Right atrium auricular region (tissue), 2 donors: ENCODE measurements at regions not wholly inside any gene's neighbourhood (a gene's known extent, or its start where the extent isn't known, plus 50 kb on each side); places are given as distances from the start of the nearest gene placed in this dataset.
"Not testable (repeated sequence)": the region's sequence is repeated elsewhere in the genome, so short reads cannot be mapped to it uniquely, and the experiment has no call there.

Experiments
- DNase-seq: peaks from one replicate; pipeline ENCODE4 v3.0.0-alpha.2; 2019; ENCODE audit warnings: low spot score
- H3K27ac ChIP-seq, 2 donors: fragments of 200-600 bp; sonication (generic); 1 replicate in 1 of 2; 2 replicates in 1 of 2; pipeline ENCODE4 v1.5.1; 2016 to 2019
- H3K27me3 ChIP-seq, 2 donors: fragments of 200-600 bp; sonication (generic); one replicate each; pipeline versions ENCODE4 v1.5.1 to v1.6.0; 2017 to 2019
- H3K36me3 ChIP-seq: fragments of 200-600 bp; sonication (generic); one replicate; pipeline ENCODE4 v1.5.1; 2016
- H3K4me1 ChIP-seq, 2 donors: fragments of 200-600 bp; sonication (generic); one replicate each; pipeline versions ENCODE4 v1.5.1 to v1.6.0; 2017 to 2019
- H3K4me3 ChIP-seq, 2 donors: fragments of 200-600 bp; sonication (generic); 1 replicate in 1 of 2; 2 replicates in 1 of 2; pipeline ENCODE4 v1.5.1; 2017 to 2019; ENCODE audit warnings: mild to moderate bottlenecking in 1 of 2, moderate library complexity in 1 of 2
- H3K9me3 ChIP-seq, 2 donors: fragments of 200-600 bp; sonication (generic); one replicate each; pipeline ENCODE4 v1.5.1; 2019
- CTCF ChIP-seq, 2 donors: fragments of 200-600 bp; sonication (generic); IDR thresholded peaks; one replicate each; pipeline ENCODE4 v1.5.1; 2019; ENCODE audit warnings: antibody characterized with exemption in 2 of 2

- Histone ChIP-seq H3K4me1 (no peaks in the 10 kb centered on the region), H3K9me3 (no peaks in the 10 kb centered on the region), H3K27ac (no peak overlapping the region), H3K27me3 (no peaks in the 10 kb centered on the region), H3K4me3 (no peak overlapping the region), H3K36me3 (no peaks in the 10 kb centered on the region)
- no peak for DNase-seq
- no peak for TF ChIP-seq CTCF (IDR thresholded peaks at IDR 0.05)
These were observed 248.7 kb upstream of the NPVF start for GRCh38 chr7:25476863-25477499.

DNA sequence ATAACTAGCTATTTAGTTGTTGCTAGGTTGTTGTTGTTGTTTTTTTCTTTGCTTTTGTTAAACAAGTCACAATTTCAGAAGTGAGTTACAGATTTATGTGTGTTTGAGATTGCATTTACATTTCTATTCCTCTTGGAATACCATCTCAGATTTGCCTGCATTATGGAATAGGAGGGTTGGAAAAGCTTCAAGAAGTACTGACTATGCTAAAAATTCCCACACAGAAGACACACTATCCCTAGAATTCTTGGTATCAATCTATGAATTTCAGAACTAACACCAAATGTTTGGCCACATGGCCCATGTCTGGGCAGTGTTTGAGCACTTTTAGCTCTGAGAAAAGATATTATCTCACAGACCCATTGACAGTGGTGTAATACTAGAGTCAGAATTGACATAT lies 249.9 kb upstream of the NPVF start:
- not testable (repeated sequence) for H3K4me3 ChIP-seq, H3K27me3 ChIP-seq, DNase-seq, H3K27ac ChIP-seq, H3K4me1 ChIP-seq, H3K9me3 ChIP-seq, H3K36me3 ChIP-seq

DNA sequence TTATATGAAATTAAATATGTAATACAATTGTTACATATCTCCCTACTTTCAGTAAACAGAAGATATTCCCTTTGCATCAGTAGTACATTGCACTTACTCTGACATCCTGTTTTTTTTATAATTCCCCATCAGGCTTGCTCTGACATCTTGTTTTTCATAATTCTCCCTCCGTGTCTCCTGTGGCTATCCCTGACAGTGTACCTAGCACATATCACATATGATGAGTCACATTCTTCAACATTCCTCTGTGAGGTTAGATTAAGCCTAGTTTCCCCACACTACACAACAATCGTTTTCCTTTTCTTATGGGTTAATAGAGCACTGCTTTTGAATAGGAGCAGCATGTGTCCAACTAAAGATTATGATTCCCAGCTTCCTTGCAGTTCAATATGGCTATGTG lies 250.6 kb upstream of the NPVF start:
- no peaks in the 10 kb centered on the region for H3K4me1 ChIP-seq
- no peak for DNase-seq
- no peaks in the 10 kb centered on the region for H3K27me3 ChIP-seq
- H3K4me3 ChIP-seq = no peak overlapping the region
- no peaks in the 10 kb centered on the region for H3K36me3 ChIP-seq
- no peak overlapping the region for H3K27ac ChIP-seq
- H3K9me3 ChIP-seq = no peaks in the 10 kb centered on the region
- TF ChIP-seq CTCF (IDR thresholded peaks at IDR 0.05) = no peak

GRCh38 chr7:25481891-25482290 lies 253.6 kb upstream of the NPVF start:
- Histone ChIP-seq H3K36me3 (no peaks in the 10 kb centered on the region), H3K4me1 (no peaks in the 10 kb centered on the region), H3K27ac (no peak overlapping the region), H3K4me3 (no peak overlapping the region), H3K27me3 (no peaks in the 10 kb centered on the region), H3K9me3 (no peaks in the 10 kb centered on the region)
- no peak for DNase-seq
- no peak for TF ChIP-seq CTCF (IDR thresholded peaks at IDR 0.05)

DNA sequence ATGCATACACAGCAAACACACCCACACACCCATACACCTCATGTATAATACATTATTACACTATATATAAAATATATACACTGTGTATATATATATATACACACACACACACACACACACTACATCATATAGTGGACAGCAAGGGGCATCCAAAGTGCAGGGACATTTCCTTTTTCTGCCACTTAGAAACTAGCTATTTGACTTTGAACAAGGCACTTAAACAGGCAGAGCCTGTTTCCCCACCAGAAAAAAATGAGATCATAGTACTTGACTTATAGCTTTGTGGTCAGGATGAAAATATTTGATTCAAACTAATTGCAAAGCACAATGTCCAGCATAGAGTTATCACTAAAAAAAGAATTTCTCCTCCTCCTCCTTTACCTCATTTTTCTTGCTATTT lies 254.3 kb upstream of the NPVF start:
- Histone ChIP-seq H3K4me3 (no peak overlapping the region), H3K4me1 (no peaks in the 10 kb centered on the region), H3K27ac (no peak overlapping the region), H3K27me3 (no peaks in the 10 kb centered on the region), H3K9me3 (no peaks in the 10 kb centered on the region), H3K36me3 (no peaks in the 10 kb centered on the region)
- DNase-seq = no peak
- TF ChIP-seq CTCF (IDR thresholded peaks at IDR 0.05) = no peak

GRCh38 chr7:25485026-25485425 lies 256.7 kb upstream of the NPVF start:
- H3K27me3 ChIP-seq = no peaks in the 10 kb centered on the region
- no peaks in the 10 kb centered on the region for H3K9me3 ChIP-seq
- H3K4me1 ChIP-seq = no peaks in the 10 kb centered on the region
- no peak for TF ChIP-seq CTCF (IDR thresholded peaks at IDR 0.05)
- H3K27ac ChIP-seq = no peak overlapping the region
- DNase-seq = no peak
- no peak overlapping the region for H3K4me3 ChIP-seq
- H3K36me3 ChIP-seq = no peaks in the 10 kb centered on the region
